Uterus (tissue), 2 donors: ENCODE measurements at regions not wholly inside any gene's neighbourhood (a gene's known extent, or its start where the extent isn't known, plus 50 kb on each side); places are given as distances from the start of the nearest gene placed in this dataset.

Source experiments
- POLR2A ChIP-seq, 2 donors: fragments of 450-650 bp; IDR thresholded peaks; one replicate each; pipeline ENCODE4 v1.6.1; 2016; ENCODE audit warnings: antibody characterized with exemption in 2 of 2, mild to moderate bottlenecking in 1 of 2, moderate library complexity in 1 of 2
- TF ChIP-seq, protein P1 (sequence below), 4 experiments: fragments of 200-600 bp in 2 of 4; fragments of 450-650 bp in 2 of 4; sonication (generic) in 2 of 4; IDR thresholded peaks; one replicate each; pipeline ENCODE4 v1.5.1; 2016 to 2019; ENCODE audit warnings: antibody characterized with exemption in 4 of 4, mild to moderate bottlenecking in 2 of 4, moderate library complexity in 1 of 4

DNA sequence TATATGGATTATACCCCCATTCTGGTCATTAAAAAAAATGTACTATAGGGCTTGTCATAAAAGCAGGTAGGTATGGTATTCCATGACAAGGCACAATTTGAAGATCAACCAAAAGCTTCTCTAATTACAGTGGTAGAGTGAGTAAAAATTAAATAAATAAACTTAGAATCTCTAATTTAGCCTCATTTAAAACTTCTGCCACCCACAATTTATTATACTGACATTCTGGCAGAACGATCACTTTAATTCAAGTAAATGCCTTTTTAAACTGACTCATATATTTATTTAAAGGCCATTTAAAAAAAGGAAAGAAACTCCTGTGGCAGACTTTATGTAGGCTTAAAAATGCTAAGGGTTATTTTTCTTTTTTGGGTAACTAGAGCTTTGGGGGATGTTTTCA is 68.3 kb upstream of the PHACTR2 start:
- no peak for TF ChIP-seq POLR2A (IDR thresholded peaks at IDR 0.05)
- TF ChIP-seq, protein P1, sequence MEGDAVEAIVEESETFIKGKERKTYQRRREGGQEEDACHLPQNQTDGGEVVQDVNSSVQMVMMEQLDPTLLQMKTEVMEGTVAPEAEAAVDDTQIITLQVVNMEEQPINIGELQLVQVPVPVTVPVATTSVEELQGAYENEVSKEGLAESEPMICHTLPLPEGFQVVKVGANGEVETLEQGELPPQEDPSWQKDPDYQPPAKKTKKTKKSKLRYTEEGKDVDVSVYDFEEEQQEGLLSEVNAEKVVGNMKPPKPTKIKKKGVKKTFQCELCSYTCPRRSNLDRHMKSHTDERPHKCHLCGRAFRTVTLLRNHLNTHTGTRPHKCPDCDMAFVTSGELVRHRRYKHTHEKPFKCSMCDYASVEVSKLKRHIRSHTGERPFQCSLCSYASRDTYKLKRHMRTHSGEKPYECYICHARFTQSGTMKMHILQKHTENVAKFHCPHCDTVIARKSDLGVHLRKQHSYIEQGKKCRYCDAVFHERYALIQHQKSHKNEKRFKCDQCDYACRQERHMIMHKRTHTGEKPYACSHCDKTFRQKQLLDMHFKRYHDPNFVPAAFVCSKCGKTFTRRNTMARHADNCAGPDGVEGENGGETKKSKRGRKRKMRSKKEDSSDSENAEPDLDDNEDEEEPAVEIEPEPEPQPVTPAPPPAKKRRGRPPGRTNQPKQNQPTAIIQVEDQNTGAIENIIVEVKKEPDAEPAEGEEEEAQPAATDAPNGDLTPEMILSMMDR (IDR thresholded peaks at IDR 0.05): no peak
